ENCODE measurements at regions not wholly inside any gene's neighbourhood (a gene's known extent, or its start where the extent isn't known, plus 50 kb on each side); places are given as distances from the start of the nearest gene placed in this dataset.

DNA sequence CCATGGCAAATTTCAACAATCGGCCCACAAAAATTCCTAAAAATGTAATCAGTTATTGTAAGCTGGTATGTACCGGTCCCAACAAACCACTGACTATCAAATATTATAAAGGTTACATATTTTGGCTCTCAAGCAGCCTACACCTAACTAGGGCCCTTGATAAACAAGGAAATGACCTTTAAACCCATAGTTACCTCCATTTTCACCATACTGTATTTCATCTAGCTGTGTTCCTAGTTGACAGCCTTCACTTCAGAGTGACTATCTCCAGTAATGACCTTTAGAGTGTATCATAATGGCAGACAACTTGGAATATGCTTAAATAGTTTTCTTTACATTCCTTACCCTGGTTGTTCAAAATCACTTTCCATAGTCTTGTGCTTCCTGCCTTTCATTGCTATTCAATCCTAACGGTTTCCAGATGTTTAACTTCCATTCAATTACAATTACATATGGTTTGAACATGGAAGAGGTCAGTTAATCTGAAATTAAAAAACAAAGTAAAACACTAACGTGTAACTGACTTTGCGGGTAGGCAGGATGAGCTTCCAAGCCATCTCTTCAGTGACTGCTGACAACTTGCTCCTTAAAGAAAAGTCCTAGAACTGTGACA is 111.9 kb upstream of the TSC22D2 start:
- TF ChIP-seq, protein P1, sequence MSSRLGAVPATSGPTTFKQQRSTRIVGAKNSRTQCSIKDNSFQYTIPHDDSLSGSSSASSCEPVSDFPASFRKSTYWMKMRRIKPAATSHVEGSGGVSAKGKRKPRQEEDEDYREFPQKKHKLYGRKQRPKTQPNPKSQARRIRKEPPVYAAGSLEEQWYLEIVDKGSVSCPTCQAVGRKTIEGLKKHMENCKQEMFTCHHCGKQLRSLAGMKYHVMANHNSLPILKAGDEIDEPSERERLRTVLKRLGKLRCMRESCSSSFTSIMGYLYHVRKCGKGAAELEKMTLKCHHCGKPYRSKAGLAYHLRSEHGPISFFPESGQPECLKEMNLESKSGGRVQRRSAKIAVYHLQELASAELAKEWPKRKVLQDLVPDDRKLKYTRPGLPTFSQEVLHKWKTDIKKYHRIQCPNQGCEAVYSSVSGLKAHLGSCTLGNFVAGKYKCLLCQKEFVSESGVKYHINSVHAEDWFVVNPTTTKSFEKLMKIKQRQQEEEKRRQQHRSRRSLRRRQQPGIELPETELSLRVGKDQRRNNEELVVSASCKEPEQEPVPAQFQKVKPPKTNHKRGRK (CRISPR knock-in tag; IDR thresholded peaks at IDR 0.05; ENCODE audit: borderline replicate concordance), result no peak
- TF ChIP-seq, protein P2, sequence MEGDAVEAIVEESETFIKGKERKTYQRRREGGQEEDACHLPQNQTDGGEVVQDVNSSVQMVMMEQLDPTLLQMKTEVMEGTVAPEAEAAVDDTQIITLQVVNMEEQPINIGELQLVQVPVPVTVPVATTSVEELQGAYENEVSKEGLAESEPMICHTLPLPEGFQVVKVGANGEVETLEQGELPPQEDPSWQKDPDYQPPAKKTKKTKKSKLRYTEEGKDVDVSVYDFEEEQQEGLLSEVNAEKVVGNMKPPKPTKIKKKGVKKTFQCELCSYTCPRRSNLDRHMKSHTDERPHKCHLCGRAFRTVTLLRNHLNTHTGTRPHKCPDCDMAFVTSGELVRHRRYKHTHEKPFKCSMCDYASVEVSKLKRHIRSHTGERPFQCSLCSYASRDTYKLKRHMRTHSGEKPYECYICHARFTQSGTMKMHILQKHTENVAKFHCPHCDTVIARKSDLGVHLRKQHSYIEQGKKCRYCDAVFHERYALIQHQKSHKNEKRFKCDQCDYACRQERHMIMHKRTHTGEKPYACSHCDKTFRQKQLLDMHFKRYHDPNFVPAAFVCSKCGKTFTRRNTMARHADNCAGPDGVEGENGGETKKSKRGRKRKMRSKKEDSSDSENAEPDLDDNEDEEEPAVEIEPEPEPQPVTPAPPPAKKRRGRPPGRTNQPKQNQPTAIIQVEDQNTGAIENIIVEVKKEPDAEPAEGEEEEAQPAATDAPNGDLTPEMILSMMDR (IDR thresholded peaks at IDR 0.05), result no peak
- no peak for TF ChIP-seq MYBL2 (CRISPR knock-in tag; IDR thresholded peaks at IDR 0.05)
- TF ChIP-seq, protein P3, sequence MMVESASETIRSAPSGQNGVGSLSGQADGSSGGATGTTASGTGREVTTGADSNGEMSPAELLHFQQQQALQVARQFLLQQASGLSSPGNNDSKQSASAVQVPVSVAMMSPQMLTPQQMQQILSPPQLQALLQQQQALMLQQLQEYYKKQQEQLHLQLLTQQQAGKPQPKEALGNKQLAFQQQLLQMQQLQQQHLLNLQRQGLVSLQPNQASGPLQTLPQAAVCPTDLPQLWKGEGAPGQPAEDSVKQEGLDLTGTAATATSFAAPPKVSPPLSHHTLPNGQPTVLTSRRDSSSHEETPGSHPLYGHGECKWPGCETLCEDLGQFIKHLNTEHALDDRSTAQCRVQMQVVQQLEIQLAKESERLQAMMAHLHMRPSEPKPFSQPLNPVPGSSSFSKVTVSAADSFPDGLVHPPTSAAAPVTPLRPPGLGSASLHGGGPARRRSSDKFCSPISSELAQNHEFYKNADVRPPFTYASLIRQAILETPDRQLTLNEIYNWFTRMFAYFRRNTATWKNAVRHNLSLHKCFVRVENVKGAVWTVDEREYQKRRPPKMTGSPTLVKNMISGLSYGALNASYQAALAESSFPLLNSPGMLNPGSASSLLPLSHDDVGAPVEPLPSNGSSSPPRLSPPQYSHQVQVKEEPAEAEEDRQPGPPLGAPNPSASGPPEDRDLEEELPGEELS (CRISPR knock-in tag; IDR thresholded peaks at IDR 0.05), result no peak
- TF ChIP-seq, protein P4, sequence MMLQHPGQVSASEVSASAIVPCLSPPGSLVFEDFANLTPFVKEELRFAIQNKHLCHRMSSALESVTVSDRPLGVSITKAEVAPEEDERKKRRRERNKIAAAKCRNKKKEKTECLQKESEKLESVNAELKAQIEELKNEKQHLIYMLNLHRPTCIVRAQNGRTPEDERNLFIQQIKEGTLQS (CRISPR knock-in tag; conservative IDR thresholded peaks at IDR 0.05), result no peak
- TF ChIP-seq SP1 (CRISPR knock-in tag; conservative IDR thresholded peaks at IDR 0.05), result no peak
- no peak for TF ChIP-seq JUN (CRISPR knock-in tag; IDR thresholded peaks at IDR 0.05)
- TF ChIP-seq ATF1 (CRISPR knock-in tag; IDR thresholded peaks at IDR 0.05), result no peak
- TF ChIP-seq, protein P5, sequence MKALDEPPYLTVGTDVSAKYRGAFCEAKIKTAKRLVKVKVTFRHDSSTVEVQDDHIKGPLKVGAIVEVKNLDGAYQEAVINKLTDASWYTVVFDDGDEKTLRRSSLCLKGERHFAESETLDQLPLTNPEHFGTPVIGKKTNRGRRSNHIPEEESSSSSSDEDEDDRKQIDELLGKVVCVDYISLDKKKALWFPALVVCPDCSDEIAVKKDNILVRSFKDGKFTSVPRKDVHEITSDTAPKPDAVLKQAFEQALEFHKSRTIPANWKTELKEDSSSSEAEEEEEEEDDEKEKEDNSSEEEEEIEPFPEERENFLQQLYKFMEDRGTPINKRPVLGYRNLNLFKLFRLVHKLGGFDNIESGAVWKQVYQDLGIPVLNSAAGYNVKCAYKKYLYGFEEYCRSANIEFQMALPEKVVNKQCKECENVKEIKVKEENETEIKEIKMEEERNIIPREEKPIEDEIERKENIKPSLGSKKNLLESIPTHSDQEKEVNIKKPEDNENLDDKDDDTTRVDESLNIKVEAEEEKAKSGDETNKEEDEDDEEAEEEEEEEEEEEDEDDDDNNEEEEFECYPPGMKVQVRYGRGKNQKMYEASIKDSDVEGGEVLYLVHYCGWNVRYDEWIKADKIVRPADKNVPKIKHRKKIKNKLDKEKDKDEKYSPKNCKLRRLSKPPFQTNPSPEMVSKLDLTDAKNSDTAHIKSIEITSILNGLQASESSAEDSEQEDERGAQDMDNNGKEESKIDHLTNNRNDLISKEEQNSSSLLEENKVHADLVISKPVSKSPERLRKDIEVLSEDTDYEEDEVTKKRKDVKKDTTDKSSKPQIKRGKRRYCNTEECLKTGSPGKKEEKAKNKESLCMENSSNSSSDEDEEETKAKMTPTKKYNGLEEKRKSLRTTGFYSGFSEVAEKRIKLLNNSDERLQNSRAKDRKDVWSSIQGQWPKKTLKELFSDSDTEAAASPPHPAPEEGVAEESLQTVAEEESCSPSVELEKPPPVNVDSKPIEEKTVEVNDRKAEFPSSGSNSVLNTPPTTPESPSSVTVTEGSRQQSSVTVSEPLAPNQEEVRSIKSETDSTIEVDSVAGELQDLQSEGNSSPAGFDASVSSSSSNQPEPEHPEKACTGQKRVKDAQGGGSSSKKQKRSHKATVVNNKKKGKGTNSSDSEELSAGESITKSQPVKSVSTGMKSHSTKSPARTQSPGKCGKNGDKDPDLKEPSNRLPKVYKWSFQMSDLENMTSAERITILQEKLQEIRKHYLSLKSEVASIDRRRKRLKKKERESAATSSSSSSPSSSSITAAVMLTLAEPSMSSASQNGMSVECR (CRISPR knock-in tag; IDR thresholded peaks at IDR 0.05; ENCODE audit: borderline replicate concordance), result no peak
- TF ChIP-seq, protein P6, sequence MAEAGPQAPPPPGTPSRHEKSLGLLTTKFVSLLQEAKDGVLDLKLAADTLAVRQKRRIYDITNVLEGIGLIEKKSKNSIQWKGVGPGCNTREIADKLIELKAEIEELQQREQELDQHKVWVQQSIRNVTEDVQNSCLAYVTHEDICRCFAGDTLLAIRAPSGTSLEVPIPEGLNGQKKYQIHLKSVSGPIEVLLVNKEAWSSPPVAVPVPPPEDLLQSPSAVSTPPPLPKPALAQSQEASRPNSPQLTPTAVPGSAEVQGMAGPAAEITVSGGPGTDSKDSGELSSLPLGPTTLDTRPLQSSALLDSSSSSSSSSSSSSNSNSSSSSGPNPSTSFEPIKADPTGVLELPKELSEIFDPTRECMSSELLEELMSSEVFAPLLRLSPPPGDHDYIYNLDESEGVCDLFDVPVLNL (CRISPR knock-in tag; IDR thresholded peaks at IDR 0.05; ENCODE audit: borderline replicate concordance, low read depth), result no peak
